CD4-positive, alpha-beta T cell treated with Interleukin-6 for 4 hours (primary cell): ENCODE measurements at regions not wholly inside any gene's neighbourhood (a gene's known extent, or its start where the extent isn't known, plus 50 kb on each side); places are given as distances from the start of the nearest gene placed in this dataset.
"Not testable (repeated sequence)": the region's sequence is repeated elsewhere in the genome, so short reads cannot be mapped to it uniquely, and the experiment has no call there.

Experiments
- DNase-seq: peaks from one replicate; pipeline ENCODE4 v3.0.0-alpha.2; 2020; ENCODE audit warnings: mixed read lengths

DNA sequence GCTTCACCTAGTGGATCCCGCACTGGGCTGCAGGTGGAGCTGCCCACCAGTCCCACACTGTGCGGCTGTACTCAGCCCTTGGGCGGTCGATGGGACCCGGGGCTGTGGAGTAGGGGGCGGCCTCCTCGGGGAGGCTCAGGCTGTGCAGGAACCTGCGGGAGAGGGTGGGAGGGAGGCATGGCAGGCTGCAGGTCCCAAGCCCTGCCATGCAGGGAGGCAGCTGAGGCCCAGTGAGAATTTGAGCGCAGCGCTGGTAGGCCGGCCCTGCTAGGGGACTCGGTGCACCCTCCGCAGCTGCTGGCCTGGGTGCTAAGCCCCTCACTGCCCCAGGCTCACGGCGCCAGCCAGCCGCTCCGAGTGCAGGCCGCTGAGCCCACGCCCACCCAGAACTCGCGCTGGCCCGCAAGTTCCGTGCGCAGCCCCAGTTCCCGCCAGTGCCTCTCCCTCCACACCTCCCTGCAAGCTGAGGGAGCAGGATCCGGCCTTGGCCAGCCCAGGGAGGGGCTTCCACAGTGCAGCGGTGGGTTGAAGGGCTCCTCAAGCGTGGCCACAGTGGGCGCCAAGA is 1407.6 kb downstream of the EPHA7 start:
- peak; percentile 2 for DNase-seq

DNA sequence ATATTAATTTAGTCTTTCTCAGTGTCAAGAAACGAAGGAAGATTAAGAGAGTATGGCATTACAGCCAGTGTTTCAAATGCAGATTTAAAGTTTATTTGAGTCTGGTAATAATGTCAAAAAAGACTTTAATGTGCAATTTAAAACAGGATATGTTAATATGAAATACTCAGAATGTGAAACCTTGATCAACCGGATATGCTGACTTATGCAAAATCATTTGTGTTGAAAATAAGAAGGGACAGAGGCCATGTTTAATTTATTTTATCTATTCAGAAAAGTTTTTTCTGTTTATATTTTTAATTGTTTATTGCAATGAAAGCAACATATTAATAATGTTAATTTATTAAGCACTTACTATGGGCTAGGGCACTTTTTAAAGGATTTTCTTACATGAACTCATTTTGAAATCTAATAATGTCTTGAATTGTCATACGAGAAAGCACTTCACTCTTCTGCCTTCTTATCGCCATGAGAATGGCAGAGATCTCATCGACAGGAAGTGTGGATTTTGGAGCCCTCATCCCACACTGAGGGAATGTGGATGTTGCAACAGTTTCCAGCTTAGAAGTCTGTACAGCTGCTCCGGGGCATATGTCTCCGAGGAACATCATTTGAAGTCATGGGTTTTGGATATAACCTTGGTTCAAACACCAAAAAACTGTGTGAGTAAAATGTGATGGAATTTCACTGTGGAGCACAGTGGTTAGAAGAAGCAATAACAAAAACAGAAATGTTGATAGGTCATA is 1410.4 kb downstream of the EPHA7 start:
- no peak for DNase-seq

DNA sequence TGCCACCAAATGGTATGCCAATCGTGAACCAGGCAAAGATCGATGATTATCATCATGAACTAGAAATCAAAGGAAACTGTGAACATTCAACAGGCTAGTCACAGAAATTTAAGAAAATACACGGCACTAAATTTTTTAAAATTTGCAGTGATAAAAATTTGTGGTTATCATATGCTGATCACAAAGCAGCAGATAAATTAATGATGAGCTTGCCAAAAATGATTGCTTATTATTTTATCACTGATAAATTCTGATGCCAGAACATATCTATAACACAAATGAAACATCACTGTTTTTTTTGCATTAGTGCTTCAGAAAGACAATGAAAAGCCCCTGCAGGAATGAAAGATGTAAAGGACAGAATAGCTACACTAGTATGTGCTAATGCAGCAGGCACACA is 1413.2 kb upstream of the MAP3K7 start:
- DNase-seq, result no peak

DNA sequence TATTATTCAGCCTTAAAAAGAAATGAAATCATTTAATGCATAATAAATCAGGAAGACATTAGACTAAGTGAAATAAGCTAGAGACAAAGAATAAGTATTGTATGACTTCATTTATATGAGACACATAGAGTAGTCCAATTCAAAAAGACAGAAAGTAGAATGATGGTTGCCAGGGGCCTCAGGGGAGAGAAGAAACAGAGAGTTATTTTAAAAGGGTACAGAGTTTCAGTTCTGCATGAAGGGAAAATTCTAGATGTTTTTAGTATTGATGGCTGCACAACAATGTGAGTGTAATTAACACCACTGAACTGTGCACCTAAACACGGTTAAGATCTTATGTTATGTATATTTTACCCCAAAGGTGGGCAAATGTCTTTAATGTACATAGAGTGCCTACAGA is 1407.9 kb upstream of the MAP3K7 start:
- no peak for DNase-seq

DNA sequence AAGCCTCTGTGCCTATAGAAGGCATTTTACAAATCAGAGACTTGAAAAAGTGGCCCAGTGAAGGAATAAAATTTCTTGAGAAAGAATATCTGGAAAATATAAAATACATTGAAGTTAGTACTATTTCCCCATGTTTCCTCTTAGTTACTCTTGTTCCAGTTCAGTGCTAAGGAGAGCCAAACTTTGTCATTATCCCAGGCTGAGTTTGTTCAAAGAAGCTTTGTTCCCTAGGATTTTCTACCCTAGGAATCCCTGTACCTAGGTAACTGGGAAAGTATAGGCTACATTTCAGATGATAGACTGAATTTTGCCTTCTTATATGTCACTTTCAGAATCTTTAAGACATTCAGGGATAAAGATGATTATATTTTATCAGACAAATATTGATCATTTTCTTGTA is 1395.7 kb upstream of the MAP3K7 start:
- DNase-seq, result no peak

DNA sequence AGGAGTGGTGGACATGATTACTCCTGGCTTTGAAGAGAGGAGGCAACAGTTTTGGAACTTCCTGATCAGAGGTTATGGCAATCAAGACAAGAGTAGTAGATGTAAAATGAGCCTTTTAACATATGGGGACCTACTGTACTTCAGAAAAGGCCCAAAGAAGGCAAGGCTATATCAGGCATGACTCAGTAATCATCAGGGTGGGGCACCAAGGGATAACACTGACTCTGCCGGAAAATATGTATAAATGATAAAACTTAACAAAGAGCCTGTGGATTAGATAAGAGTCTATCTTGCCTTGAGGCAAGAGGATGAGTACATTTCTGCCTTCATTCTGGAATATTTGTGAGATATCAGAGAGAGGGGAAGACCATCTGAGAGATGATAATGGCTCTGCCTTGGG is 1389.9 kb upstream of the MAP3K7 start:
- DNase-seq, result no peak

DNA sequence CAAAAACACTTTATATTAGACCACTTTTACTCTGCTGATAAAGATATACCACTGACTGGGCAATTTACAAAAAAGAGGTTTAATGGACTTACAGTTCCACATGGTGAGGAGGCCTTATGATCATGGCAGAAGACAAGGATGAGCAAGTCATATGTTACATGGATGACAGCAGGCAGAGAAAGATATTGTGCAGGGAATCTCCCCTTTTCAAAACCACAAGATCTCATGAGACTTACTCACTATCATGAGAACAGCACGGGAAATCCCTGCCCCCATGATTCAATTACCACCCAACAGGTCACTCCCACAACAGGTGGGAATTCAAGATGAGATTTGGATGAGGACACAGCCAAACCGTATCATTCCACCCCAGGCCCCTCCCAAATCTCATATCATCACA is 1383.8 kb upstream of the MAP3K7 start:
- DNase-seq, result no peak

DNA sequence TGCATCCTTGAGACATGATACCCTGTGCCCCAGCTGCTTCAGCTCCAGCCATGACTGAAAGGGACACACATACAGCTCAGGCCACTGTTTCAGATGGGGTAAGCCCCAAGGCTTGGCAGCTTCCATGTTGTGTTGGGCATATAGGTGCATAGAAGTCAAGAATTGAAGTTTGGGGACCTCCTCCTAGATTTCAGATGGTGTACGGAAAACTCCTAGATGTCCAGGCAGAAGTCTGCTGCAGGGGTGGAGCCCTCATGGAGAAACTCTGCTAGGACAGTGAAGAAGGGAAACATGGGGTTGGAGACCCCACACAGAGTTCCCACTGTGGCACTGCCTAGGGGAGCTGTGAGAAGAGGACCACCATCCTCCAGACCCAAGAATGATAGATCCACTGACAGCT is 1379.0 kb upstream of the MAP3K7 start:
- no peak for DNase-seq

DNA sequence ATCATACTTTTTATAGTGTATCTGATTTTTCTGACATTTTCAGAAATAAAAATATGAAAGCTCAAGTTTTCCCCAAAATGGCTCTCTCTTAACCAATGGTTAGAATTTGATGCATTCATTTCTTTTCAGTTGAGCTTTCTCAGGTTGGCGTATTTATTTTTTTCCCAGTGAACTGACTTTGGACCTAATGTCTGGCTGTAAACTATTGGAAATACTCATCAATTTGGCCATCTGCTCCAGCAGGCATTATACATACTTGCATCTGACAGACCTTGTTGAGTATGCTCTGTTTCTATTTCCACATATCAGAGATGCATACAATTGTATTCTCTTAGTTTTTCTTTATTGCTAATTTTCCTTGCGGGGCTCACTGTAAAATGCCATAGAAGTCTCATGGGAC is 1374.8 kb upstream of the MAP3K7 start:
- DNase-seq, result no peak

DNA sequence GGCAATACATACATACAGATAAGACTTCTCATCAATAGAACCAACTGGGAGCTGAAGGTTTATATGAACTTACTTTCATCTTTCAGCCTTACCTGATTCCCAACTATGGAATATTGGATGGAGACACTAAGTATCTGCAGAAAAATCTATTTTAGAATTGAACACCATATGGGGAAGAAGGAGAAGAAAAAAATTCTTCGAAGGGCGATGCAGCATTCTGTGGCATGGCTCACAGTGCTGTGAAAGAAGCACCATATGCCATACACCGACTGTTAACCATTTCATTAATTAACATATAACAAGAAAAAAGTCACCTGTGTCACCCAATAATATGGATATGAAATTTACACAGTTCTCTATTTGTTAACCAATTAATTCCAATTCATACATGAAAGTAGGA is 1374.4 kb upstream of the MAP3K7 start:
- no peak for DNase-seq

DNA sequence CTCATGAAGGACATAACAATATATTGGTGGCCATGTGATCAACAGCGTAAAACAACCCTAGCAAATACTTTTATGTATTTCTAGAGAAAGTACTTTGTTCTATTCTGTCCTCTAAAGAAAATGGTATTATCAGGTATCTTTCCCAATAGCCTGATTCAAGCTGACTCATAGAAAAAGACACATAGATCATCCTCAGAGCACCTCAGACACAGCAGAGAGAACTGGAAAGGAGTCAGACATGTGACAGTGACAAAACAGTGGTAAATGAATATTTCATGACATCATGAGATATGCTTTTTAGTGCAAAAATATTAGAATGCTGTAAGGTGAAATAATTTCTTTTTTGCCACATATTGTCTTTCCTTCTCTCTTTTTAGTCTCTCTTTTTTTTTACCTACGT is 1355.0 kb upstream of the MAP3K7 start:
- DNase-seq, result no peak

DNA sequence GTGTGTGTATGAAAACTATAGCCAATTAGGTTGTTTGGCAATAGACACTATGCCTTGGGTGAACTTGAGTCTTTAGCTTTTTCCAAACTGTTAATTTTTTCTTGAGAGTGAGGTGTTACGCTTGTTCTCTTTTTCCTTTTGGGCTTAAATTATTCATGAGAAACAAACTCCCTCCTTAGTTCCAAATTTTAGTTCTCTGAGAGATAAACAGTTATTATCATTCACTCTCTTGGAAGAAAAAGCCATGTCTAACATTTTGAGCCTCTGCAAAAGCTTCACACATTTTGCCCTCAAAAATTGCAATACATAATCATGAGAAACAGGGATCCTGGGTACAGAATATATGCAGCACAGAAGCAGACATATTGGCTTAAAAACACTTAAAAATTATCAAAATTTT is 1353.9 kb upstream of the MAP3K7 start:
- DNase-seq, result no peak

DNA sequence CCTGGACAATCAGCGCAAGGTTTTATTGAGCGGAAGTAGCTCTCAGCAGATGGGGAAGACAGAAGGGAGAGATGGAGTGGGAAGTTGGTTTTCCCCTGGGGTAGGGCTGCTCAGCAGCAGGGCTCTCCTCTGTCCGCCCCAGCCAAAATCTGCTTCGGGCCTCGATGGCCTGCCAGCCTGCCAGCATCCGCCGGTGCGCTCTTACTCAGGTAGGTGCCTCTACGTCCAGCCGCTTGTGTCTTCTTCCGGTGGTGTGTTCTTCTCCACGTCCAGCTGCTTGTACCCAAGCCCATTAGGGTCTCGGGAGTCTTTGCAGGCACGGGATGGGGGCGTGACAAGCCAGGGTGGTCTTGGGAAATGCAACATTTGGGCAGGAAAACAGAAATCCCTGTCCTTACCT is 1340.0 kb upstream of the MAP3K7 start:
- DNase-seq, result no peak

DNA sequence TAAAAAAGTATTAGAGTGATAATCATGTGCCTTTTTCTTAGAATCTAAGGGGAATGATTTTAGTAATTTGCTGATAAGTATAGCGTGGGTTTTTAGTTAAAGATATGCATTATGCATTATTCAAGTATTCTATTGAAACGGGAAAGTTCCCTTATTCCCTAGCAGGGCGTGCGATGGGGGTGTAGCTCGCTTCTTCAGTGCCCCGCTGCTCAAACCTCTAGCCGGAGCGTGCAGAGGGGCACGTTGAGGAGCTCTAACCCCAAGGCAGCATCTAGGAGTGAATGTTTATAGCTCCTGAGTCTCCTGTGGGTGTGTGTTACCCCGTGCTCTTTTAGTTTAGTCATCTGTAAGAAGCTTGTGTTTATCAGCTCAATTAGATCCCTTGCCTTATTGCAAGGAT is 1339.5 kb upstream of the MAP3K7 start:
- no peak for DNase-seq

DNA sequence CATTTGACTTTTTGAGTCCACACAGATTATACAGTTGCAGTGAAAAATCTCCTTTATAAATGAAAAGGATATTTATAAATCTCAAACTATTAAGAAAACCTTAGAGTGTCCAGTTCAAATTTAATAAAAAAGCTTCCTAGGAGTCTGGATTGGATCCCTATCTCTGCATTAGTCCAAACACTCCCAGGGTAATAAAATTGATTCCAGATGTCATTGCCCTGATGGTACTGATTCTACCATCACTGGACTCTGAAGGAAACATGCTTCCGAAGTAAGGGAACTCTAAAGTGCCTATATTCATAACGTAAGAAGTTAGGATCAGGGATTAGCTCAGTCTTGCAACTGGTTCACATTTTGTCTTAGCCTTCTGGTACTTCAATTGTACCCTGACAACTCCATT is 1325.1 kb upstream of the MAP3K7 start:
- DNase-seq, result no peak

DNA sequence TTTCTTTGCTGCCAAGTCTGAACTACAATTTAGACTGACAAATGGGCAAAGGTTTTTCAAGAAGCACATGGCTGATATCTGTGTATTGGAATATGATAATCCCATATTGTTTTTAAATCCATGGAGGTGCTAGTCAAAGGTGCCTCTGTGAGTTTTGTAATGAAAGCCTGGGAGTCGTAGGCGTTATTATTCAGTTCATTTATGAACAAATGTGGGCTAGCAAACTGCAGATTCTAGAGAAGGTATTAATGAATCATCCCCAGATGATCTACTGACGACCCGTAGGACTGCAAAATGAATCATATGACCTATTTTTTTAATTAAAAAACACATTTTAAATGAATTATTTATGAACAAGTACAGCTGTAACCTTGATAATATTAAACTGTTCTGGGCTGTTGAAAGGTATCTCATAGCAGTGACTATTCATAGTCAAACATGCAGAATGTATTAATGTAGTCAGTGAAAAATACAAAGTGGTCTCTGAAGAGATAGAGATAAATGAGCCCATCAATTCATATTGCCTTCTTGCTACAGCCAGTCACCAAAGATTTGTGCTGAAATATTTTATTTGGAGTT is 1317.8 kb upstream of the MAP3K7 start:
- DNase-seq, result no peak

DNA sequence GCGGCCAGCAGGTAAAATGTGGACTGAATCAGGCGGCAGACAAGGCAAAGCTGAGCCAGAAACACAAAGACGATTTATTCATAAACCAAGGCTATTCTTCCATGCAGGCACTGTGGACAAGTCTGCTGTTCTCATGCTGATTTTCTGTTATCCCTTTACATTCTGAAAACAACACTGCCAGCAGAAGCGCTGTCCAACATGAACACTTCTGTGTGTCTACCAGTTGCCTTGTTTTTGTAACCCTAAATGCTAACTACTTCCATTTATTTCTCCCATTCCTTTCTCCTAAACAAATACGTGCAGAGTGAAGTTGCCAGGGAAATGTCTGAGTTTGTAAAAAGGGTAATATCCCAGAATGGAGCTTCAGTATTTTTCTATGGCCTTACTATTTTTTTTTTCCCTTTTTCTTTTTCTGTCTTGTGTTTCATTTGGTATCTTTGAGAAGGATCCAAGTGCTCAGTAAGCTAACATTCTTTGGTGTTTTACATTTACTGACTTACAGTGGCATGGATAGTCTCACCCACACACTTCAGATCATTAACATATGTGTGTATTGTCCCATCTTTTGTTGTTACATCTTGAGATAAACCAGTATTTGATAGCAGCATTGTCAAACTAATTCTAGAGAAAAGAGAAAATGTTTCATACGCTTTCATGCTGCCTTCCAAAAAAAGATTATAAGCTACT is 1308.9 kb upstream of the MAP3K7 start:
- no peak for DNase-seq

DNA sequence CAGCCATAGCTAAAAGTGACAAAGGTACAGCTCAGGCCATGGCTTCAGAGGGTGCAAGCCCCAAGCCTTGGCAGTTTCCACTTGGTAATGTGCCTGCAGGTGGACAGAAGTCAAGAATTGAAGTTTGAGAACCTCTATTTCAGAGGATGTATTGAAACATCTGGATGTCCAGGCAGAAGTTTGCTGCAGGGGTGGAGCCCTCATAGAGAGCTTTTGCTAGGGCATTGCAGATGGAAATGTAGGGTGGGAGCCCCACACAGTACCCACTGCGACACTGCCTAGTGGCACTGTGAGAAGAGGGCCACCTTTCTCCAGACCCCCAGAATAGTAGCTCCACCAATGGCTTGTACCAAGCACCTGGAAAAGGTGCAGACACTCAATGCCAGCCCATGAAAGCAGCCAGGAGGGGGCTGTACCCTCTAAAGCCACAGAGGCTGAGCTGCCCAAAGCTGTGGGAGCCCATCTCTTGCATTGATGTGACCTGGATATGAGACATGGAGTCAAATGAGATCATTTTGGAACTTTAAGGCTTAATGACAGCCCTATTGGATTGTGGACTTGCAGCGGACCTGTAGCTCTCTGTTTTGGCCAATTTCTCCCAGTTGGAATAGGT is 1299.4 kb upstream of the MAP3K7 start:
- DNase-seq, result no peak

DNA sequence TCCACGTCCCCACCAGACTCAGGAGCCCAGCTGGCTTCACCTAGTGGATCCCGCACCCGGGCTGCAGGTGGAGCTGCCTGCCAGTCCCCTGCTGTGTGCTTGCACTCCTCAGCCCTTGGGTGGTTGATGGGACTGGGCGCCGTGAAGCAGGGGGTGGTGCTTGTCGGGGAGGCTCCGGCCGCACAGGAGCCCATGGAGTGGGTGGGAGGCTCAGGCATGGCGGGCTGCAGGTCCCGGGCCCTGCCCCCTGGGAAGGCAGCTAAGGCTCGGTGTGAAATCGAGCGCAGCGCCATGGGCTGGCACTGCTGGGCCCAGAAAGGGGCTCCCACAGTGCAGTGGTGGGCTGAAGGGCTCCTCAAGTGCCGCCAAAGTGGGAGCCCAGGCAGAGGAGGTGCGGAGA is 1294.9 kb upstream of the MAP3K7 start:
- DNase-seq, result not testable (repeated sequence)

DNA sequence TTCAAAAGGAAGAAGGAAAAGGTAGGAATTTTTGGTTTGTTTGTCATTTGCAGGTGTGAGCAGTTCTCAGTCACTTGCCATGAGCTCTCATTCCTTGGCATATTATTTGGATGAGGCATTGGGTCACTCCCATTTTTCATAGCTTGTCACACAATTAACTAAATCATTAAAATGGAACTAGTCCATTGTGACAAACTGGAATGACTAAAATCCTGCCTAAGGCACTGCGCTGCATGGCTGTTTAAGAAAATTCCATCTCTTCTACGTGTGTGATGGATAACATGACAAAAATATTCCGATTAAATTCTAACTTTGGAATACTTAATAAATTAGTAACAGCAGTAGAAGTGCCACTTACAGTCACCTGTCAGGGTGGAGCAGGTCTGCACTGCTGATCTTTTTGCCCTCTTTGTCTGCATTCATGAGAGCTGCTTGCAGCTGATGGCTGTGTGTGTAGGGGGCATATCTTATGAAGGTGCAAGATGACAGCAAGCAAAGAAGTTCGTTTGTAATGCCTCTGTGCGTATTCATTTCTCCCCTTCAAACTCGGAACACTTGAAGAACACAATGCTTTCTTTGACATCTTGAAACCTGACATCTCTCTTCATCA is 1292.6 kb upstream of the MAP3K7 start:
- no peak for DNase-seq

DNA sequence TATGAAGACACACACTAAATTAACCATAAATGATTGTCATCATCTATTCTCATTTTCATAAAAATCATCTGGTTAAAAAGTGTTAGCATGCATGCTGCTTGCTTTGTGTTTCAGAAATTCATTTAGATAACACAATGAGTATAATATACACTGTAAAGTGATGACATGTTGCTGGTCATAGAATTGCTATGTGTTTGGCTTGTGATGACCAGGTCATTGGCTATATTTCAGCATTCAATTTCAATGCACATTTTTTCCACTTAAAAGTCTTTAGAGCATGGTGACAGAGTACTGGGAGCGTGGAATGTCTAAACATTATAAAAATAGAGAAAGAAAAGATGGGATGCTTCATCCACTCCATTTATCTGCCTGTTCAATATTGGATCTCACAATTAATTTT is 1291.1 kb upstream of the MAP3K7 start:
- no peak for DNase-seq

DNA sequence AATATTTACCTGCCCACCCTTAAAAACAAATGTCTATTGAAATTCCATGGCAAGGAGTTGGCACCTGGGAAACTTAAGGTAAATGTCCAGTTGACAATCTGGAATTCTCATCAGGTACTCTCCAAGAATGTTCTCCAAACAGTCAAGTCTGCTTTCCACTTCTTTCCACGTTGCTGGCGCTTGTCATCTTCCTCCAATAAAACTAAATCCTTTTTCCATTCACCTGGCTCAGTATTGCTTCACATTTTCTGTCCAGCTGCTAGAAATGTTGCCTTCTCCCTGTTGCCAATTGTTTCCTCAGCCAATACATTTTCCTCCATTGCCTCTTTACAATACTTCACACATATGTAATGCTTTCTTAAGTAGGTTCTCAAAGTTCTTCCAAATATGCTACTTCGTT is 1288.1 kb upstream of the MAP3K7 start:
- DNase-seq, result no peak

DNA sequence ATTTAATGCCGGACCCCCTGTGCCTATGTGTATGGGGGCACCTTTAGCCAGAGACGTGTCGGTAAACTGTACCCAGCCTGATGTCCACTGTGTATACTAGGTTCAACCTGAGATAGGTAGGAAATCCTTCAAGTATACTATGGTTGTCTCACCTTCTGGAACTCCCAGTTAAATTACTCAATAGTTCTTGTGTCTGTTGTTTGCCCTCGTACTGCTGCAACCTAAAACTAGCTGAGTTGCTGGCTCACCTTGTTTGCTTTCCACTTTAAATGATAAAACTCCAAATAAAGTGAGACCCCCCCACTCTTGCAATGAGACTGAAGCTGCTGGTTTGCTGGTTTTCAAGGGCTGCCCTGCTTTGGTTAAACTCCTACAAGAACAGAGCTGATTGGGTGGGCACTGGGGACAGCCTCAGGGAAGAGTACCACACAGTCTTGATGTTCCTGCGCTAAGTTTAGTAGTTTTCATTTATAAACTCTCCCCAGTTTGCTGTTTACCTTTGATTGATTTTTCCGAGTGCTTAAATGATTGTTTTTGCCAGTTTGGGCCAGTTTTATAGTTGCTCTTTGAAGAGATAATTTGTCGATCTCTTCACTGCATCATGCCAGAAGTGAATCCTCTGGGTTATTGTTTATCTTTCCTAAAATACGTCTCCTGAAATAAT is 1281.8 kb upstream of the MAP3K7 start:
- no peak for DNase-seq
